ENCODE measurements at regions not wholly inside any gene's neighbourhood (a gene's known extent, or its start where the extent isn't known, plus 50 kb on each side); places are given as distances from the start of the nearest gene placed in this dataset.

- TF ChIP-seq CTCF (IDR thresholded peaks at IDR 0.05) (no peak), POLR2A (IDR thresholded peaks at IDR 0.05) (no peak)
Measured at GRCh38 chr9:80555782-80556325, 984.1 kb downstream of the TLE4 start.
